Rectal smooth muscle tissue (tissue), 1 donor: ENCODE measurements at regions not wholly inside any gene's neighbourhood (a gene's known extent, or its start where the extent isn't known, plus 50 kb on each side); places are given as distances from the start of the nearest gene placed in this dataset.
A peak's percentile ranks its signal among the peaks of the same experiment; 100 is the strongest.

Experiments
- H3K27ac ChIP-seq: one replicate; pipeline ENCODE4 v1.7.0; 2013; ENCODE audit warnings: low read depth, low read length, inconsistent platforms
- H3K27me3 ChIP-seq: one replicate; pipeline ENCODE4 v1.7.0; 2013; ENCODE audit warnings: low read length; ENCODE audit not compliant: control insufficient read depth, insufficient read depth
- H3K36me3 ChIP-seq: one replicate; pipeline ENCODE4 v1.7.0; 2013; ENCODE audit warnings: low read length; ENCODE audit not compliant: control insufficient read depth, insufficient read depth
- H3K4me1 ChIP-seq: one replicate; pipeline ENCODE4 v1.7.0; 2013; ENCODE audit warnings: low read length; ENCODE audit not compliant: control insufficient read depth, insufficient read depth
- H3K4me3 ChIP-seq: one replicate; pipeline ENCODE4 v1.7.0; 2013; ENCODE audit warnings: low read length
- H3K9ac ChIP-seq: one replicate; pipeline ENCODE4 v1.7.0; 2013; ENCODE audit warnings: low read length

DNA sequence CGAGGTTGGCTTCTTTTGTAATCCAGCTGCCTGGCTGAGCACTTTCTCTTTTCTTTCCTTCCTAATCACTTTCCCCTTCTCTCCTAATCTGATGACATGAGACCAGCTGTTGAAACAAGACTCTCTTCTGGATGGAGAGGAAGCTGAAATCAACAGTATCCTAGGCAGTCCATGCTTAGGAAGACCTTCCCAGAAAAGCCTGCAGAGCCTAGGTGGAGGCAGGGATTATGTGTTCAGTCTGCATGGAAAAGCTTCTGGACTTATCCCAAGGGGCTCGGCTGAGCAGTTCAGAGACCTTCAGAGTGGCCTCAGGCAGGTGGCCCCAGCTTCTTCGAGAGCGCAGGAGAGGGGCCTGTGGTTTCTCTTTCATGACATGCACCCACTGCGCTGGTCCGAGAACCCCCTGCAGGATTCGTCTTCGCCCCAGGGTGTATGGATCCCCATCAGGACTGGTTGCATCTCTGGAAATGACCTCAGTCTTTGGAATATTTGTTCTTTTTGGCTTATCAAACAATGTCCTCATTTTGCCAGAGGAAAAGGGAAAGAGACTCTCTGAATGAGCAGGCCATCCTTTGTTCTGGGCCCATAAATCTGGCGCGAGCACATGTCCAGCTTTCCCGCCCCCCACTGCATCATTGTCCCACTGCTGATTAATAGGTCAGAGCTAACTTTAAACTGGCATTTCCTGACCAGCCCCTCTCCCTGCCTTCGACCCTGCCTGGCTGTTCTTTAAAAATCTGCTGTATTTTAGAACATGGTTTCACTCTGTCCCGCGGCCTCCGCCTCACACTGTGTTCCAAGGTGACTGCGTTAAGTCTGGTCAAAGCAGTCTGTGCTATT, 177.9 kb upstream of the KLF4 start:
- H3K4me3 ChIP-seq = no peak overlapping the region
- no peak overlapping the region for H3K9ac ChIP-seq
- H3K36me3 ChIP-seq = no peaks in the 10 kb centered on the region
- H3K27ac ChIP-seq = peak overlapping the region; percentile 23
- H3K4me1 ChIP-seq = no peaks in the 10 kb centered on the region
- H3K27me3 ChIP-seq = no peaks in the 10 kb centered on the region

GRCh38 chr9:107665057-107665456, 175.5 kb upstream of the KLF4 start:
- no peaks in the 10 kb centered on the region for H3K27me3 ChIP-seq
- no peak overlapping the region for H3K4me3 ChIP-seq
- H3K4me1 ChIP-seq = no peaks in the 10 kb centered on the region
- H3K9ac ChIP-seq = no peak overlapping the region
- no peaks in the 10 kb centered on the region for H3K36me3 ChIP-seq
- no peak overlapping the region for H3K27ac ChIP-seq

GRCh38 chr9:107660976-107661375, 171.4 kb upstream of the KLF4 start:
- Histone ChIP-seq H3K4me1 (no peaks in the 10 kb centered on the region), H3K36me3 (no peaks in the 10 kb centered on the region), H3K27ac (no peak overlapping the region)

GRCh38 chr9:107653263-107653821, 163.8 kb upstream of the KLF4 start:
- Histone ChIP-seq H3K9ac (no peak overlapping the region), H3K4me1 (no peaks in the 10 kb centered on the region), H3K27me3 (no peaks in the 10 kb centered on the region), H3K36me3 (no peaks in the 10 kb centered on the region), H3K27ac (no peak overlapping the region), H3K4me3 (no peak overlapping the region)

More at GRCh38 chr9:107660976-107661375, 171.4 kb upstream of the KLF4 start:
- Histone ChIP-seq H3K27me3 (no peaks in the 10 kb centered on the region), H3K9ac (no peak overlapping the region), H3K4me3 (no peak overlapping the region)

- H3K9ac ChIP-seq = no peak overlapping the region
- H3K27ac ChIP-seq = no peak overlapping the region
- H3K36me3 ChIP-seq = no peaks in the 10 kb centered on the region
- H3K4me1 ChIP-seq = no peaks in the 10 kb centered on the region
- no peaks in the 10 kb centered on the region for H3K27me3 ChIP-seq
- no peak overlapping the region for H3K4me3 ChIP-seq
Observed at GRCh38 chr9:107650995-107651394, 161.4 kb upstream of the KLF4 start.

DNA sequence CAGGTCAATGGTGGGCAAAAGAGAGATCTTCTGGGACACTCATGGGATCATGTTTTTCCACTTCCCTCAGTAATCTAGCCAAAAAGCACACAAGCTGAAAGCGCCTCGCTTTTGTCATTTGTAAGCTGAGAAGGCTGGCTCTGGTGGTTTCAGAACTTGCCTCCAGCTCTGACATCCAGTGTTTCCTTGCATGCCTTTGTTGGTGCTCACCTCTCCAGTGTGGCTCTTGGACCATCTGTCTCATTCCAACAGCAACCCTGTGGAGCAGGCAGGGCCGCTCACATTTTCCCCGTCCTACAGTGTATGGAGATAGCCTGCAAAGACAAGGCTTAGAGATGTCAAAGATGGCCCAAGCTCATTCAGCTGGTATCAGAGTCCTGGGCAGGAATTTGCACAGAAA, 160.8 kb upstream of the KLF4 start:
- H3K4me1 ChIP-seq = no peaks in the 10 kb centered on the region
- no peak overlapping the region for H3K27ac ChIP-seq
- no peak overlapping the region for H3K4me3 ChIP-seq

GRCh38 chr9:107648153-107648715, 158.7 kb upstream of the KLF4 start:
- Histone ChIP-seq H3K4me3 (no peak overlapping the region), H3K4me1 (no peaks in the 10 kb centered on the region), H3K36me3 (no peaks in the 10 kb centered on the region), H3K27me3 (no peaks in the 10 kb centered on the region), H3K27ac (no peak overlapping the region), H3K9ac (no peak overlapping the region)

More for the DNA sequence above, 160.8 kb upstream of the KLF4 start:
- Histone ChIP-seq H3K36me3 (no peaks in the 10 kb centered on the region), H3K9ac (no peak overlapping the region), H3K27me3 (no peaks in the 10 kb centered on the region)

- Histone ChIP-seq H3K27ac (no peak overlapping the region), H3K4me3 (no peak overlapping the region), H3K4me1 (no peaks in the 10 kb centered on the region), H3K27me3 (no peaks in the 10 kb centered on the region), H3K36me3 (no peaks in the 10 kb centered on the region), H3K9ac (no peak overlapping the region)
Observed at GRCh38 chr9:107647611-107648010, 158.0 kb upstream of the KLF4 start.

GRCh38 chr9:107647141-107647540, 157.6 kb upstream of the KLF4 start:
- H3K27ac ChIP-seq = no peak overlapping the region
- no peaks in the 10 kb centered on the region for H3K4me1 ChIP-seq
- H3K36me3 ChIP-seq = no peaks in the 10 kb centered on the region
- H3K9ac ChIP-seq = no peak overlapping the region
- H3K4me3 ChIP-seq = no peak overlapping the region
- H3K27me3 ChIP-seq = no peaks in the 10 kb centered on the region

GRCh38 chr9:107645464-107645833, 155.9 kb upstream of the KLF4 start:
- Histone ChIP-seq H3K27me3 (no peaks in the 10 kb centered on the region), H3K36me3 (no peaks in the 10 kb centered on the region), H3K4me3 (no peak overlapping the region), H3K4me1 (no peaks in the 10 kb centered on the region), H3K9ac (no peak overlapping the region), H3K27ac (no peak overlapping the region)

DNA sequence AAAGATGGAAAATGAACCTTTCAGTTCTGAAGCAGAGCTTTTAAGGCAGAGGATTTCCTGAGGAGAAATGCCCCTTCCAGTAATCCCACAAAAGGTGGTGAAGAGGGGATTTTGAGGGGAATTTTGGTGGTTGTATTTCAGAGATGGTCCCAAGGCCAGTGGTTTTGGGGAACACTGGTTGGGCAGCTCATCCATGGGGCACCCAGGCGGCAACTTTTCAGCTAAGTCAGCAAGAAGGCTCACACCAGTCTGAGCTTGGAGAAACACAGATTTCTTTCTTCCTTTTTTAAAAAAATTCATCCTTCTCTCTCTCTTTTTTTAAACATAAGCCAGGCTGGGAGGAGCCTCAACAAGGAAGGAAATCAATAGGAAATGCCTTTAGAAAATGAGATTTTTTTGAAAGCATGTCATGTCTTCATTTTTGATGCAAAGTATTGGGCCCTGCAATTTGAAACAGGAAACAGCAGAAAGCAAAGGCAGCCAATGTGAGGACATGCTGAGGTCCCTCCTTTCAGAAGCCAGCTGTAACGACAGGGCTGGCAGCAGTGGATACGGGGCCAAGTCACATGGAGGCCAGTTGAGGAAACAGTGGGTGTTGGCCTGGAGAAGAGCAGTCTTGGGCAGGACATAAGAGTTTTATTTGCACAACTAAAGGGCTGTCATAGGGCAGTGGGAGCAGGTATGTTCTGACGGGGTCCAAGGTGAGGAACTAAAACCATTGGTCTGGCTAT, 155.3 kb upstream of the KLF4 start:
- no peak overlapping the region for H3K4me3 ChIP-seq
- H3K27ac ChIP-seq = no peak overlapping the region
- H3K9ac ChIP-seq = no peak overlapping the region
- H3K27me3 ChIP-seq = no peaks in the 10 kb centered on the region
- no peaks in the 10 kb centered on the region for H3K36me3 ChIP-seq
- no peaks in the 10 kb centered on the region for H3K4me1 ChIP-seq

- Histone ChIP-seq H3K4me3 (no peak overlapping the region), H3K36me3 (no peaks in the 10 kb centered on the region), H3K27ac (peak overlapping the region; percentile 99), H3K4me1 (peaks cover 18% of the 10 kb centered on the region), H3K9ac (no peak overlapping the region), H3K27me3 (no peaks in the 10 kb centered on the region)
Observed at GRCh38 chr9:107639426-107639825, 149.9 kb upstream of the KLF4 start.
